ENCODE measurements at regions not wholly inside any gene's neighbourhood (a gene's known extent, or its start where the extent isn't known, plus 50 kb on each side); places are given as distances from the start of the nearest gene placed in this dataset.

GRCh38 chr4:43410636-43411035 is 518.1 kb downstream of the GRXCR1 start:
- TF ChIP-seq POLR2A (IDR thresholded peaks at IDR 0.05) (no peak), CTCF (IDR thresholded peaks at IDR 0.05) (no peak)
